ENCODE measurements at regions not wholly inside any gene's neighbourhood (a gene's known extent, or its start where the extent isn't known, plus 50 kb on each side); places are given as distances from the start of the nearest gene placed in this dataset.
"Not testable (repeated sequence)": the region's sequence is repeated elsewhere in the genome, so short reads cannot be mapped to it uniquely, and the experiment has no call there.

GRCh38 chr10:6830981-6831380, 250.9 kb upstream of the PRKCQ start:
- not testable (repeated sequence) for TF ChIP-seq CTCF (IDR thresholded peaks at IDR 0.05); POLR2A (IDR thresholded peaks at IDR 0.05); POLR2AphosphoS5 (IDR thresholded peaks at IDR 0.05; ENCODE audit: insufficient read depth in 1 of 2, low read depth in 1 of 2)

Measured in vagina (tissue), 2 donors.